HepG2 (cell line): ENCODE measurements at regions not wholly inside any gene's neighbourhood (a gene's known extent, or its start where the extent isn't known, plus 50 kb on each side); places are given as distances from the start of the nearest gene placed in this dataset.

Source experiments
- ATF7 ChIP-seq, 2 experiments: fragments of 450-650 bp in 1 of 2; sonication (generic) in 1 of 2; formaldehyde crosslinking in 1 of 2; IDR thresholded peaks; 2 replicates each; pipeline versions ENCODE4 v1.4.0 to v1.6.1; 2016 to 2020; ENCODE audit warnings: antibody characterized with exemption in 1 of 2, mild to moderate bottlenecking in 1 of 2, missing genetic modification reagents in 1 of 2
- GABPA ChIP-seq, 2 experiments: IDR thresholded peaks; 2 replicates each; pipeline ENCODE4 v1.6.1; 2011 to 2016; ENCODE audit warnings: low read depth in 2 of 2, low read length in 1 of 2, missing biosample characterization in 1 of 2, missing genetic modification characterization in 1 of 2
- GABPB1 ChIP-seq: IDR thresholded peaks from 2 replicates; pipeline ENCODE4 v1.6.1; 2016; ENCODE audit warnings: mild to moderate bottlenecking, missing genetic modification reagents, moderate library complexity, missing compliant biosample characterization
- HMG20A ChIP-seq: IDR thresholded peaks from 2 replicates; pipeline ENCODE4 v1.6.1; 2016; ENCODE audit warnings: borderline replicate concordance
- ISX ChIP-seq: sonication (generic); formaldehyde crosslinking; conservative IDR thresholded peaks from 2 replicates; pipeline ENCODE4 v1.5.0; 2020; ENCODE audit warnings: missing genetic modification reagents
- MAFK ChIP-seq, 2 experiments: IDR thresholded peaks in 1 of 2; conservative IDR thresholded peaks in 1 of 2; 2 replicates each; pipeline ENCODE4 v1.6.1; 2011; ENCODE audit warnings: improper control_type of control experiment in 2 of 2, low read length in 2 of 2
- ZNF792 ChIP-seq: IDR thresholded peaks from 2 replicates; pipeline ENCODE4 v1.6.1; 2016
- TF ChIP-seq, protein P1 (sequence below): sonication (generic); formaldehyde crosslinking; IDR thresholded peaks from 2 replicates; pipeline ENCODE4 v1.4.0; 2020; ENCODE audit warnings: missing genetic modification reagents, mild to moderate bottlenecking, borderline replicate concordance
- TF ChIP-seq, protein P2 (sequence below): IDR thresholded peaks from 2 replicates; pipeline ENCODE4 v1.6.1; 2016; ENCODE audit warnings: low read depth
- TF ChIP-seq, protein P3 (sequence below): sonication (generic); formaldehyde crosslinking; IDR thresholded peaks from 2 replicates; pipeline ENCODE4 v1.5.0; 2020; ENCODE audit warnings: mild to moderate bottlenecking, missing genetic modification reagents, borderline replicate concordance
- TF ChIP-seq, protein P4 (sequence below): IDR thresholded peaks from 2 replicates; pipeline ENCODE4 v1.6.1; 2012; ENCODE audit warnings: low read depth, low read length, improper control_type of control experiment
- TF ChIP-seq, protein P5 (sequence below): sonication (generic); formaldehyde crosslinking; IDR thresholded peaks from 2 replicates; pipeline ENCODE4 v1.4.0; 2020; ENCODE audit warnings: missing genetic modification reagents
- TF ChIP-seq, protein P6 (sequence below): IDR thresholded peaks from 2 replicates; pipeline ENCODE4 v1.6.1; 2018; ENCODE audit warnings: missing genetic modification reagents

DNA sequence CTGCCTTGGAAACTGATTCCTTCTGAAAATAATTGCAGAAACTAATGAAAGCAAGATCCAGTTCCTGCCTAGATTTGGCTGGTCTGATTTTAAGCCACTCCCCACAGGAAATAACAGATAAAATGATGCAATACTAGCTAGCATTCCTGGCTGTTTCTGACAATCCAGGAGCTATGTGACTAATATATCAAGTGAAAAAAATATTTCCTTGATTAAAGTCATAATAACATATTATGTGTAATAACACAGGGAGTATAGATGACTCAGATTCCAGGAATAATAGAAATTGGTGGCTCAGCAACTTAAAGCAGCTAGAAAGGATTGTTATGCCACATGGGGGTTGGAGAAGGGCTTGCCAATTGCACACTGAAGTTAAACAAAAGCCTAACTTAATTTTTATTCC lies 182.7 kb upstream of the SALL4 start (continued):
- TF ChIP-seq, protein P1, sequence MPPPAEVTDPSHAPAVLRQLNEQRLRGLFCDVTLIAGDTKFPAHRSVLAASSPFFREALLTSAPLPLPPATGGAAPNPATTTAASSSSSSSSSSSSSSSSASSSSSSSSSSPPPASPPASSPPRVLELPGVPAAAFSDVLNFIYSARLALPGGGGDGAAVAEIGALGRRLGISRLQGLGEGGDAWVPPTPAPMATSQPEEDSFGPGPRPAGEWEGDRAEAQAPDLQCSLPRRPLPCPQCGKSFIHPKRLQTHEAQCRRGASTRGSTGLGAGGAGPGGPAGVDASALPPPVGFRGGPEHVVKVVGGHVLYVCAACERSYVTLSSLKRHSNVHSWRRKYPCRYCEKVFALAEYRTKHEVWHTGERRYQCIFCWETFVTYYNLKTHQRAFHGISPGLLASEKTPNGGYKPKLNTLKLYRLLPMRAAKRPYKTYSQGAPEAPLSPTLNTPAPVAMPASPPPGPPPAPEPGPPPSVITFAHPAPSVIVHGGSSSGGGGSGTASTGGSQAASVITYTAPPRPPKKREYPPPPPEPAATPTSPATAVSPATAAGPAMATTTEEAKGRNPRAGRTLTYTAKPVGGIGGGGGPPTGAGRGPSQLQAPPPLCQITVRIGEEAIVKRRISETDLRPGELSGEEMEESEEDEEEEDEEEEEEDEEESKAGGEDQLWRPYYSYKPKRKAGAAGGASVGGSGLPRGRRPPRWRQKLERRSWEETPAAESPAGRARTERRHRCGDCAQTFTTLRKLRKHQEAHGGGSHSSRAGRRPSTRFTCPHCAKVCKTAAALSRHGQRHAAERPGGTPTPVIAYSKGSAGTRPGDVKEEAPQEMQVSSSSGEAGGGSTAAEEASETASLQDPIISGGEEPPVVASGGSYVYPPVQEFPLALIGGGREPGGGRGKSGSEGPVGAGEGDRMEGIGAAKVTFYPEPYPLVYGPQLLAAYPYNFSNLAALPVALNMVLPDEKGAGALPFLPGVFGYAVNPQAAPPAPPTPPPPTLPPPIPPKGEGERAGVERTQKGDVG (CRISPR knock-in tag): no peak
- TF ChIP-seq, protein P2, sequence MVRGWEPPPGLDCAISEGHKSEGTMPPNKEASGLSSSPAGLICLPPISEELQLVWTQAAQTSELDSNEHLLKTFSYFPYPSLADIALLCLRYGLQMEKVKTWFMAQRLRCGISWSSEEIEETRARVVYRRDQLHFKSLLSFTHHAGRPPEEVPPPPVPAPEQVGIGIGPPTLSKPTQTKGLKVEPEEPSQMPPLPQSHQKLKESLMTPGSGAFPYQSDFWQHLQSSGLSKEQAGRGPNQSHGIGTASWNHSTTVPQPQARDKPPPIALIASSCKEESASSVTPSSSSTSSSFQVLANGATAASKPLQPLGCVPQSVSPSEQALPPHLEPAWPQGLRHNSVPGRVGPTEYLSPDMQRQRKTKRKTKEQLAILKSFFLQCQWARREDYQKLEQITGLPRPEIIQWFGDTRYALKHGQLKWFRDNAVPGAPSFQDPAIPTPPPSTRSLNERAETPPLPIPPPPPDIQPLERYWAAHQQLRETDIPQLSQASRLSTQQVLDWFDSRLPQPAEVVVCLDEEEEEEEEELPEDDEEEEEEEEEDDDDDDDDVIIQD (CRISPR knock-in tag): peak; percentile 33; the same call in 1 of the 2 replicates
- TF ChIP-seq, protein P3, sequence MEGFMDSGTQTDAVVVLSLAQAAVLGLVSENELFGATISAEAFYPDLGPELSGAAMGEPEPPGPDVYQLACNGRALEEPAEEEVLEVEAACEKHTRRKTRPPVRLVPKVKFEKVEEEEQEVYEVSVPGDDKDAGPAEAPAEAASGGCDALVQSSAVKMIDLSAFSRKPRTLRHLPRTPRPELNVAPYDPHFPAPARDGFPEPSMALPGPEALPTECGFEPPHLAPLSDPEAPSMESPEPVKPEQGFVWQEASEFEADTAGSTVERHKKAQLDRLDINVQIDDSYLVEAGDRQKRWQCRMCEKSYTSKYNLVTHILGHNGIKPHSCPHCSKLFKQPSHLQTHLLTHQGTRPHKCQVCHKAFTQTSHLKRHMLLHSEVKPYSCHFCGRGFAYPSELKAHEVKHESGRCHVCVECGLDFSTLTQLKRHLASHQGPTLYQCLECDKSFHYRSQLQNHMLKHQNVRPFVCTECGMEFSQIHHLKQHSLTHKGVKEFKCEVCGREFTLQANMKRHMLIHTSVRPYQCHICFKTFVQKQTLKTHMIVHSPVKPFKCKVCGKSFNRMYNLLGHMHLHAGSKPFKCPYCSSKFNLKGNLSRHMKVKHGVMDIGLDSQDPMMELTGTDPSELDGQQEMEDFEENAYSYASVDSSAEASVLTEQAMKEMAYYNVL (CRISPR knock-in tag): no peak
- TF ChIP-seq ATF7 (IDR thresholded peaks at IDR 0.05) (peak; percentile 87), ATF7 (CRISPR knock-in tag; IDR thresholded peaks at IDR 0.05) (no peak), GABPA (IDR thresholded peaks at IDR 0.05; ENCODE audit: low read depth, low read length) (no peak), GABPA (CRISPR knock-in tag; IDR thresholded peaks at IDR 0.05; ENCODE audit: low read depth) (peak; percentile 68), ISX (CRISPR knock-in tag) (0 out of 2 replicates have a peak, but pooled peaks have one; percentile 52), MAFK (conservative IDR thresholded peaks at IDR 0.05 in 1 of 2, IDR thresholded peaks at IDR 0.05 in 1 of 2; ENCODE audit: low read length in 2 of 2) (0 out of 4 replicates have a peak, but pooled peaks of 1 of the 2 experiments have one; percentile 5), ZNF792 (CRISPR knock-in tag) (0 out of 2 replicates have a peak, but pooled peaks have one; percentile 25), HMG20A (CRISPR knock-in tag) (peak; percentile 21; the same call in 1 of the 2 replicates), GABPB1 (CRISPR knock-in tag) (peak; percentile 32; the same call in 1 of the 2 replicates)
- TF ChIP-seq, protein P4, sequence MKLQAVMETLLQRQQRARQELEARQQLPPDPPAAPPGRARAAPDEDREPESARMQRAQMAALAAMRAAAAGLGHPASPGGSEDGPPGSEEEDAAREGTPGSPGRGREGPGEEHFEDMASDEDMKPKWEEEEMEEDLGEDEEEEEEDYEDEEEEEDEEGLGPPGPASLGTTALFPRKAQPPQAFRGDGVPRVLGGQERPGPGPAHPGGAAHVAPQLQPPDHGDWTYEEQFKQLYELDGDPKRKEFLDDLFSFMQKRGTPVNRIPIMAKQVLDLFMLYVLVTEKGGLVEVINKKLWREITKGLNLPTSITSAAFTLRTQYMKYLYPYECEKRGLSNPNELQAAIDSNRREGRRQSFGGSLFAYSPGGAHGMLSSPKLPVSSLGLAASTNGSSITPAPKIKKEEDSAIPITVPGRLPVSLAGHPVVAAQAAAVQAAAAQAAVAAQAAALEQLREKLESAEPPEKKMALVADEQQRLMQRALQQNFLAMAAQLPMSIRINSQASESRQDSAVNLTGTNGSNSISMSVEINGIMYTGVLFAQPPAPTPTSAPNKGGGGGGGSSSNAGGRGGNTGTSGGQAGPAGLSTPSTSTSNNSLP: peak; percentile 75
- TF ChIP-seq, protein P5, sequence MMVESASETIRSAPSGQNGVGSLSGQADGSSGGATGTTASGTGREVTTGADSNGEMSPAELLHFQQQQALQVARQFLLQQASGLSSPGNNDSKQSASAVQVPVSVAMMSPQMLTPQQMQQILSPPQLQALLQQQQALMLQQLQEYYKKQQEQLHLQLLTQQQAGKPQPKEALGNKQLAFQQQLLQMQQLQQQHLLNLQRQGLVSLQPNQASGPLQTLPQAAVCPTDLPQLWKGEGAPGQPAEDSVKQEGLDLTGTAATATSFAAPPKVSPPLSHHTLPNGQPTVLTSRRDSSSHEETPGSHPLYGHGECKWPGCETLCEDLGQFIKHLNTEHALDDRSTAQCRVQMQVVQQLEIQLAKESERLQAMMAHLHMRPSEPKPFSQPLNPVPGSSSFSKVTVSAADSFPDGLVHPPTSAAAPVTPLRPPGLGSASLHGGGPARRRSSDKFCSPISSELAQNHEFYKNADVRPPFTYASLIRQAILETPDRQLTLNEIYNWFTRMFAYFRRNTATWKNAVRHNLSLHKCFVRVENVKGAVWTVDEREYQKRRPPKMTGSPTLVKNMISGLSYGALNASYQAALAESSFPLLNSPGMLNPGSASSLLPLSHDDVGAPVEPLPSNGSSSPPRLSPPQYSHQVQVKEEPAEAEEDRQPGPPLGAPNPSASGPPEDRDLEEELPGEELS: 0 out of 2 replicates have a peak, but pooled peaks have one; percentile 19
- TF ChIP-seq, protein P6, sequence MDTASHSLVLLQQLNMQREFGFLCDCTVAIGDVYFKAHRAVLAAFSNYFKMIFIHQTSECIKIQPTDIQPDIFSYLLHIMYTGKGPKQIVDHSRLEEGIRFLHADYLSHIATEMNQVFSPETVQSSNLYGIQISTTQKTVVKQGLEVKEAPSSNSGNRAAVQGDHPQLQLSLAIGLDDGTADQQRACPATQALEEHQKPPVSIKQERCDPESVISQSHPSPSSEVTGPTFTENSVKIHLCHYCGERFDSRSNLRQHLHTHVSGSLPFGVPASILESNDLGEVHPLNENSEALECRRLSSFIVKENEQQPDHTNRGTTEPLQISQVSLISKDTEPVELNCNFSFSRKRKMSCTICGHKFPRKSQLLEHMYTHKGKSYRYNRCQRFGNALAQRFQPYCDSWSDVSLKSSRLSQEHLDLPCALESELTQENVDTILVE (CRISPR knock-in tag): peak; percentile 28; the same call in 1 of the 2 replicates
